A549 (cell line): ENCODE measurements at regions not wholly inside any gene's neighbourhood (a gene's known extent, or its start where the extent isn't known, plus 50 kb on each side); places are given as distances from the start of the nearest gene placed in this dataset.

Experiments used
- ATAC-seq, 2 experiments: fragments of 200-7000 bp in 1 of 2; fragments of >200 bp in 1 of 2; cut with Nextera tagmentation in 1 of 2; cut with Tn5 transposase in 1 of 2; 3 replicates each; pipeline versions ENCODE4 v1.8.0 to v1.9.1; 2018 to 2020; ENCODE audit warnings: mild to moderate bottlenecking in 1 of 2, moderate library complexity in 1 of 2
- CTCF ChIA-PET: fragments of 300-600 bp; sonication (Branson Sonifier 250); formaldehyde crosslinking; extraction: SDS; loops from one replicate; lab custom pipeline; 2021; ENCODE audit warnings: antibody characterized with exemption, inconsistent platforms; lab: Yijun Ruan, JAX
- POLR2A ChIA-PET: fragments of 350-600 bp; formaldehyde crosslinking; extraction: SDS; loops from one replicate; lab custom pipeline; 2021; ENCODE audit warnings: antibody characterized with exemption, inconsistent platforms; lab: Yijun Ruan, JAX
- DNase-seq, 2 experiments: peaks; one replicate each; pipeline versions ENCODE4 v3.0.0 to v3.0.0-alpha.2; 2011 to 2016; ENCODE audit warnings: low read depth in 1 of 2, low spot score in 1 of 2
- FAIRE-seq: peaks from 2 replicates; lab custom pipeline; 2011; peaks lifted over from hg19 to GRCh38; lab: Jason Lieb, UNC
- H3K27ac ChIP-seq, 2 experiments: fragments of >200 bp; sonication (Bioruptor Twin); formaldehyde crosslinking; 3 replicates each; pipeline ENCODE4 v1.5.1; 2016 to 2017
- H3K4me1 ChIP-seq: fragments of >200 bp; sonication (Bioruptor Twin); formaldehyde crosslinking; 3 replicates; pipeline ENCODE4 v1.6.1; 2016
- H3K4me2 ChIP-seq: fragments of >200 bp; sonication (Bioruptor Twin); formaldehyde crosslinking; 3 replicates; pipeline ENCODE4 v1.6.1; 2016
- H3K4me3 ChIP-seq: fragments of >200 bp; sonication (Bioruptor Twin); formaldehyde crosslinking; 3 replicates; pipeline ENCODE4 v1.5.1; 2016
- H3K9me3 ChIP-seq: fragments of >200 bp; sonication (Bioruptor Twin); formaldehyde crosslinking; 3 replicates; pipeline ENCODE4 v1.6.1; 2016
- BHLHE40 ChIP-seq: IDR thresholded peaks from 2 replicates; pipeline ENCODE4 v1.6.1; 2012; ENCODE audit warnings: low read depth, low read length, inconsistent platforms
- CEBPB ChIP-seq, 2 experiments: fragments of >200 bp in 1 of 2; sonication (Bioruptor Twin) in 1 of 2; formaldehyde crosslinking in 1 of 2; IDR thresholded peaks; 2 replicates each; pipeline ENCODE4 v1.6.1; 2012 to 2016
- CHD2 ChIP-seq: fragments of 150-350 bp; IDR thresholded peaks from 2 replicates; pipeline ENCODE4 v1.6.1; 2014; ENCODE audit warnings: low read length; ENCODE audit not compliant: partially characterized antibody
- EHMT2 ChIP-seq: fragments of 200-600 bp; sonication (generic); IDR thresholded peaks from 2 replicates; pipeline ENCODE4 v1.6.1; 2016; ENCODE audit warnings: antibody characterized with exemption, low read depth, mild to moderate bottlenecking, moderate library complexity
- EP300 ChIP-seq, 2 experiments: fragments of >200 bp; sonication (Bioruptor Twin); formaldehyde crosslinking; IDR thresholded peaks; 2 replicates in 1 of 2; 3 replicates in 1 of 2; pipeline ENCODE4 v1.6.1; 2016 to 2017
- FOSL2 ChIP-seq, 2 experiments: fragments of 450-650 bp in 1 of 2; fragments of >200 bp in 1 of 2; sonication (Bioruptor Twin) in 1 of 2; formaldehyde crosslinking; IDR thresholded peaks; 2 replicates each; pipeline versions ENCODE4 v1.5.0 to v1.6.1; 2016 to 2020; ENCODE audit warnings: mild to moderate bottlenecking in 1 of 2, moderate library complexity in 1 of 2
- GATA3 ChIP-seq: IDR thresholded peaks from 2 replicates; pipeline ENCODE4 v1.6.1; 2012; ENCODE audit warnings: borderline replicate concordance
- HOXA7 ChIP-seq: fragments of 250-450 bp; sonication (Bioruptor Pico); IDR thresholded peaks from 2 replicates; pipeline ENCODE4 v1.5.0; 2020; ENCODE audit warnings: mild to moderate bottlenecking, moderate library complexity
- JUNB ChIP-seq: fragments of >200 bp; sonication (Bioruptor Twin); formaldehyde crosslinking; IDR thresholded peaks from 2 replicates; pipeline ENCODE4 v1.6.1; 2016
- MYC ChIP-seq: IDR thresholded peaks from 2 replicates; pipeline ENCODE4 v1.6.1; 2012; ENCODE audit warnings: mild to moderate bottlenecking, inconsistent platforms, low read length, improper control_type of control experiment, borderline replicate concordance
- NPAS2 ChIP-seq: fragments of 250-450 bp; sonication (Bioruptor Pico); IDR thresholded peaks from 2 replicates; pipeline ENCODE4 v1.8.0; 2022; ENCODE audit warnings: mild to moderate bottlenecking, moderate library complexity, borderline replicate concordance
- POLR2A ChIP-seq: IDR thresholded peaks from 2 replicates; pipeline ENCODE4 v1.6.1; 2012; ENCODE audit warnings: mild to moderate bottlenecking, low read length
- RAD21 ChIP-seq, 2 experiments: fragments of >200 bp in 1 of 2; sonication (Bioruptor Twin) in 1 of 2; formaldehyde crosslinking in 1 of 2; IDR thresholded peaks in 1 of 2; conservative IDR thresholded peaks in 1 of 2; 2 replicates in 1 of 2; 3 replicates in 1 of 2; pipeline ENCODE4 v1.6.1; 2012 to 2018; ENCODE audit warnings: inconsistent platforms in 1 of 2
- SMC3 ChIP-seq: fragments of >200 bp; sonication (Bioruptor Twin); formaldehyde crosslinking; IDR thresholded peaks from 3 replicates; pipeline ENCODE4 v1.6.1; 2018; ENCODE audit warnings: inconsistent platforms
- WGBS: methylation state at CpG from one replicate; pipeline ENCODE4 v1.1.6; 2017; ENCODE audit errors: missing lambda C conversion rate; 5-methylcytosine and 5-hydroxymethylcytosine counted together
- TF ChIP-seq, protein P1 (sequence below): fragments of 450-650 bp; IDR thresholded peaks from 2 replicates; pipeline ENCODE4 v1.6.1; 2014; ENCODE audit warnings: antibody characterized with exemption
- TF ChIP-seq, protein P2 (sequence below): fragments of >200 bp; sonication (Bioruptor Twin); formaldehyde crosslinking; IDR thresholded peaks from 3 replicates; pipeline ENCODE4 v1.5.1; 2016
- TF ChIP-seq, protein P3 (sequence below): fragments of >200 bp; sonication (Bioruptor Twin); formaldehyde crosslinking; IDR thresholded peaks from 2 replicates; pipeline ENCODE4 v1.6.1; 2016

DNA sequence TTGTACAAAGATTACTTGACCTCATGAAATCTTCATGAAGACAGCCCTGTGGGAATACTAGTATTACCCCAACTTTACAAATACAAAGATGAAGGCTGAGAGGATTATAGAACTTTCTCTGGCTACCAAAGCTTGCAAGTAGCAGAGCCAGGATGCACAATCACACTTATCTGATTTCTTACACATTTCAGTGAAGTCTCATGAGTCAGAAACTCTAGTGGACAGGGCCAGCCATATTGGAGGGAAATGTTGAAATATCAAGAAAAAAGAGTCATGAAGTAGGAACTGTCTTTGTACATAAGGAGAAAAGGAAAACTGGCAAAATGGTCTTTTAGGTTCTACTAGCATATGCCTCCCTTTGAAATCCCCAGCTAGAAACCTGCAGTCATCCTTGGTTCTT, 369.6 kb upstream of the WWC1 start (continued):
- no peak for TF ChIP-seq HOXA7 (CRISPR knock-in tag)
- TF ChIP-seq, protein P1, sequence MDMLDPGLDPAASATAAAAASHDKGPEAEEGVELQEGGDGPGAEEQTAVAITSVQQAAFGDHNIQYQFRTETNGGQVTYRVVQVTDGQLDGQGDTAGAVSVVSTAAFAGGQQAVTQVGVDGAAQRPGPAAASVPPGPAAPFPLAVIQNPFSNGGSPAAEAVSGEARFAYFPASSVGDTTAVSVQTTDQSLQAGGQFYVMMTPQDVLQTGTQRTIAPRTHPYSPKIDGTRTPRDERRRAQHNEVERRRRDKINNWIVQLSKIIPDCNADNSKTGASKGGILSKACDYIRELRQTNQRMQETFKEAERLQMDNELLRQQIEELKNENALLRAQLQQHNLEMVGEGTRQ = no peak
- TF ChIP-seq FOSL2 (IDR thresholded peaks at IDR 0.05) = no peak
- TF ChIP-seq FOSL2 (CRISPR knock-in tag; IDR thresholded peaks at IDR 0.05) = no peak

DNA sequence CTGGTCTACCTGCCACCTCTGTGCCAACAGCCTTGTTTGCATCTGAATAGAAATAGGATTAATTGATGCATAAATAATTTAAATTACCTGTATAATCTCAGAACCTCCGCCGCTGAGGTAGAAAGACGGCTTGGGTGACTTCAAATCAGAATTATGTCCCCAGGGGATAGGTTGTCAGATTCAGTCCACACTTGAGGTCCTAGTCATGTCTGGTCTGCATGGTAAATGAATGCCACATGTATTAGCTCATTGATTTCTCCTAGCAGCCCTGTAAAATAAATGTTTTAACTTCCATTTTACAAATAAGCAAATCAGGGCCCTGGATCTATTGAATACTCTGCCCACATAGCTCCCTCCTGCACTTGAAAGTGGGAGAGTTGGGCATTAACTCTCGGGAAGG, 368.0 kb upstream of the WWC1 start:
- no peak overlapping the region for H3K27ac ChIP-seq
- no peak for TF ChIP-seq POLR2A
- TF ChIP-seq MYC = no peak
- TF ChIP-seq EP300 (IDR thresholded peaks at IDR 0.05) = no peak
- no peak for TF ChIP-seq SMC3
- TF ChIP-seq FOSL2 (IDR thresholded peaks at IDR 0.05) = no peak
- TF ChIP-seq FOSL2 (CRISPR knock-in tag; IDR thresholded peaks at IDR 0.05) = no peak
- no peak for TF ChIP-seq CEBPB (IDR thresholded peaks at IDR 0.05)
- no peak for TF ChIP-seq EHMT2
- TF ChIP-seq NPAS2 (CRISPR knock-in tag) = no peak
- TF ChIP-seq, protein P2, sequence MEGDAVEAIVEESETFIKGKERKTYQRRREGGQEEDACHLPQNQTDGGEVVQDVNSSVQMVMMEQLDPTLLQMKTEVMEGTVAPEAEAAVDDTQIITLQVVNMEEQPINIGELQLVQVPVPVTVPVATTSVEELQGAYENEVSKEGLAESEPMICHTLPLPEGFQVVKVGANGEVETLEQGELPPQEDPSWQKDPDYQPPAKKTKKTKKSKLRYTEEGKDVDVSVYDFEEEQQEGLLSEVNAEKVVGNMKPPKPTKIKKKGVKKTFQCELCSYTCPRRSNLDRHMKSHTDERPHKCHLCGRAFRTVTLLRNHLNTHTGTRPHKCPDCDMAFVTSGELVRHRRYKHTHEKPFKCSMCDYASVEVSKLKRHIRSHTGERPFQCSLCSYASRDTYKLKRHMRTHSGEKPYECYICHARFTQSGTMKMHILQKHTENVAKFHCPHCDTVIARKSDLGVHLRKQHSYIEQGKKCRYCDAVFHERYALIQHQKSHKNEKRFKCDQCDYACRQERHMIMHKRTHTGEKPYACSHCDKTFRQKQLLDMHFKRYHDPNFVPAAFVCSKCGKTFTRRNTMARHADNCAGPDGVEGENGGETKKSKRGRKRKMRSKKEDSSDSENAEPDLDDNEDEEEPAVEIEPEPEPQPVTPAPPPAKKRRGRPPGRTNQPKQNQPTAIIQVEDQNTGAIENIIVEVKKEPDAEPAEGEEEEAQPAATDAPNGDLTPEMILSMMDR = no peak
- TF ChIP-seq, protein P3, sequence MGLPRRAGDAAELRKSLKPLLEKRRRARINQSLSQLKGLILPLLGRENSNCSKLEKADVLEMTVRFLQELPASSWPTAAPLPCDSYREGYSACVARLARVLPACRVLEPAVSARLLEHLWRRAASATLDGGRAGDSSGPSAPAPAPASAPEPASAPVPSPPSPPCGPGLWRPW = no peak
- TF ChIP-seq JUNB = no peak
- no peak for TF ChIP-seq CHD2
- H3K4me1 ChIP-seq = no peaks in the 10 kb centered on the region
- H3K4me2 ChIP-seq = no peak overlapping the region
- POLR2A ChIA-PET = no interaction called here
- CTCF ChIA-PET = interaction anchor here (1.1 kb wide), 1 partner anchor 341 kb away, joined by 3 read pairs; no protein-coding TSS in a partner anchor
- no peak for DNase-seq
- FAIRE-seq = no peak
- WGBS = 29% methylated on average over 4 of the region's 4 CpGs
- no peak overlapping the region for H3K4me3 ChIP-seq
- ATAC-seq = no peak
- no peaks in the 10 kb centered on the region; the same call in 2 of the 3 replicates for H3K9me3 ChIP-seq

DNA sequence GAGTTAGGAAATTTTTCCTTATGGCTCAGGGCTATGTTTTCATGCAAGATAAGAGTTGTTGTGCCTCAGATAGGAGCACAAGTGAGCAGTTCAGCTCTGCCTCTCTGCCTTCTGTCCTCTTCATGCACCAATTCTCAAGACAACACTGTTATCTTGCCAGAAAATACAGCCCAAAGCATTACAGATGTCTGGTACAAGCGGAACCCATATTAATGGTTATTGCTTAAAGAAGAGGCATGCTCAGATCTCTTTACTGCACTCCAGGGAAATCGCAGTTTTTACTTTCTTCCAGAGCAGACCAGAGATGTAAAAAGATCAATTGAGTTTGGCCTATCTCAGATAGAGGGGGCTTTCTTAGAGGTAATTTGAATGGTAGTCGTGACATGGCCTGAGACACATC, 361.6 kb upstream of the WWC1 start:
- H3K9me3 ChIP-seq = no peaks in the 10 kb centered on the region; the same call in 2 of the 3 replicates
- no peak overlapping the region for H3K4me3 ChIP-seq
- no peak for FAIRE-seq
- WGBS = 10% methylated on average over 3 of the region's 3 CpGs
- no peak for DNase-seq
- TF ChIP-seq HOXA7 (CRISPR knock-in tag) (no peak), EHMT2 (no peak), BHLHE40 (no peak), JUNB (no peak), FOSL2 (IDR thresholded peaks at IDR 0.05) (no peak), FOSL2 (CRISPR knock-in tag; IDR thresholded peaks at IDR 0.05) (no peak), RAD21 (conservative IDR thresholded peaks at IDR 0.05 in 1 of 2, IDR thresholded peaks at IDR 0.05 in 1 of 2) (no peak), GATA3 (no peak)
- TF ChIP-seq, protein P2 = no peak
- CTCF ChIA-PET = no interaction called here
- H3K4me1 ChIP-seq = peaks cover 4% of the 10 kb centered on the region; the same call in 1 of the 3 replicates
- no peak overlapping the region for H3K27ac ChIP-seq
- no peak for ATAC-seq
- no peak overlapping the region for H3K4me2 ChIP-seq
- POLR2A ChIA-PET = no interaction called here
